ENCODE measurements at regions not wholly inside any gene's neighbourhood (a gene's known extent, or its start where the extent isn't known, plus 50 kb on each side); places are given as distances from the start of the nearest gene placed in this dataset.
"Not testable (repeated sequence)": the region's sequence is repeated elsewhere in the genome, so short reads cannot be mapped to it uniquely, and the experiment has no call there.

GRCh38 chr2:76697439-76697838 is 824.7 kb downstream of the LRRTM4 start:
- DNase-seq, result not testable (repeated sequence)

GRCh38 chr2:76692908-76693307 is 829.3 kb downstream of the LRRTM4 start:
- DNase-seq, result no peak

DNA sequence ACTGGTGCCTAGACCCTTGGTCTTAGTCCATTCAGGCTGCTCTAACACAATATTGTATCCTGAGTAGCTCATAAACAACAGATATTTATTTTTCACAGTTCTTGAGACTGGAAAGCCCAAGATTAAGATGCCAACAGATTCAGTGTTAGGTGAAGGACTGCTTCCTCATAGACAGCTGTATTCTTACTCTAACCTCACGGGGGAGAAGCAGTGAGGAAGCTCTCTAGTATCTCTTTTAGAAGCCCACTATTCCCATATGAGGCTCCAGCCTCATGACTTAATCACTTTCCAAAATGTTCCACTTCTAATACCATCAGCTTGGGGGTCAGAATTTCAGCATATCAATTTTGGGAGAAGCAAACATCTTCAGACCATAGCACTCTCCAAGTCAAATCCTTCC is 833.4 kb downstream of the LRRTM4 start:
- no peak for DNase-seq

GRCh38 chr2:76687923-76688322 is 834.3 kb downstream of the LRRTM4 start:
- no peak for DNase-seq

DNA sequence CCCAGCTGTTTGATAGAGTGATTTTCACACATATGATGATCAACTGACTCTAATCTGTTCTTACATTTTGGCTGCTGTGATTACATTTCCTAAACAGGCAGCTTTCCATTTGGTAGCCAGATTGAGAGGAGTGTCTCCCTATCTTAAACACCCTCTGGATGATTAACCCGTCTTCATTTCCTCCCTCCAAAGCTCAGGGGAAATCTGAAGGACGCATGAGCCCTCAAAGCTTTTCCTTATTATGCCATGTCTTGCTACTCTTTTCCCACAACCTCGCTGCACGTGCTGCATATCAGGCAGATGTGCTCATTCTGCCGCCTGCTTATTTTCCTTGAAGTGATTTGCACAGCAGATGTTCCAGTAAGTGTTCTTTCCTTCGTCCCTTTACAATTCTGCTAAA is 837.4 kb downstream of the LRRTM4 start:
- DNase-seq, result no peak

- DNase-seq, result no peak
Measured at GRCh38 chr2:76679025-76679396, 843.2 kb downstream of the LRRTM4 start.

GRCh38 chr2:76678383-76679024 is 843.7 kb downstream of the LRRTM4 start:
- no peak for DNase-seq

DNA sequence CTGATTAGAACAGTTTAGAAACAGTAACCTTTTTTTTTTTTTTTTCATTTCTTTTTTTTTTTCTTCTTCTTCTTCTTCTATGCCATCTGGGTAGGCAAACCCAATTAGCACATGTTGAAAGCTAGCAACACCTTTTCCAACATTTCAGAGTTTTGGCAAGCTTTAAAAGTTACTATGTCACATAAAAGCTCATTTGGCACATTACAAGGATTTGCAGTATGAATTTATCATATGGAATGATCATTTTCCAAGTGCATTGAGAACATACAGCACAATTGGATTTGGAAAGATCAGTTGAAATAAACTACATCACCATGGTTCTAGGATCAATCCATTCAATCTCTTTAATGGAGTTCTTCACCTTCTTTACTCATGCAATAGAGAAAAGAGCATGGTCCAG is 847.0 kb downstream of the LRRTM4 start:
- DNase-seq, result no peak

DNA sequence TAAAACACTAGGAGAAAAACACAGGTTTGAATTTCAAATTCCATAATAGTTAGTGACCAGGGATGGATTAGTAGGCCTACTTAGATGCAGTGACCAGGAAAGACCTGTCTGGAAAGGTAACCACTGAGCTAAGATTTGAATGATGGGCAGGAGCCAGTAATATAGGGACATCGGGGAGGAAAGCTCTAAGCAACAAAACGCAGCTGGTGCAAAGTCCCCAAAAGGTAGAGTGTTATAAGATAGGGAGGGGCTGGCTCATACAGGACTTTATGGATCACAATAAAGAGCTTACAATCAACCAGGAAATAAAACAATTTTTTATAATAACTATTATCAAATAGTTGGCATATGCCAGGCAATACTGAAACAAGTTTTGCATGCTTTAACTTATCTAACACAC is 849.4 kb downstream of the LRRTM4 start:
- no peak for DNase-seq

DNA sequence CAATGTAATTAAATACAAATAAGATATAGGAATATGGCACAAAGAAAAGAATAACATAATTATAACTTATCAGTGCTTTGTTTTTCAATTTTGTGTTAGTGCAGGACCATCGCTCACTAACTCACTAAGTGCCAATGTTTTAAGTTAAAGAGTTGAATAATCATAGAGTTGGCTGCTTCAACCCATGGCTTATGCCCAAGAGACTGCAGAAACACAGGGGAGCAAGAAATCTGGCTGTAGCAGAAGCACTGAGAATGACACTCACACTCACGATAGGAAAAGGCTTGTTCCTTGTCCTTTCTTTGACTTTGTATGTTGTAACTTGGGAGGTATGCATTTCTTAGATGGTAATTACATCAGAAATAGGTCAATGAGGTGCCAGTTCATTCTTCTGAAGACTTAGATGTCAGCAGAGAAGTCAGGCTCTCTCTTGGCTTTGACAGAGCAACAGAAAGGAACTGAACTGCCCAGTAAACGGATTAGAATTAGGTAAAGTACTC is 852.2 kb downstream of the LRRTM4 start:
- DNase-seq, result no peak

DNA sequence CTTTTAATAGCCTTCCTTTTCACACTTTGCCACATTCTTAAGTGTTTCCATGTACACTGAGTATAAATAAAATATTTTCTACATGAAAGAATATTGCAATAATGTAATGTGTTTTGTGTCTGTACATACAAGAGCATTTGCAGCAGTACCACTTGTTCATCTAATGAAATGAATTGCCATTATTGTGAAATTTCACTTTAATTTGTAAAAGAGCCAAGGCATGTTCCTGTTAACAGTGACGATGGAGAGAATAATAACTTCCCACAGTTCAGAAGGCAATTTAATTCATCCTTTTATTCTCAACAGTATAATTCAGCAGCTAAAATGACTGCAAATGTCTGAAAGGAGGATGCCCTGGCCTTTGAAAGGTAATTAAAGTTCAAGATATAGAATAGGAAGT is 853.9 kb downstream of the LRRTM4 start:
- no peak for DNase-seq

GRCh38 chr2:76667821-76668271 is 854.3 kb downstream of the LRRTM4 start:
- DNase-seq, result no peak

GRCh38 chr2:76642129-76642528 is 880.0 kb downstream of the LRRTM4 start:
- no peak for DNase-seq

- no peak for DNase-seq
Measured at GRCh38 chr2:76641506-76641905, 880.7 kb downstream of the LRRTM4 start.

DNA sequence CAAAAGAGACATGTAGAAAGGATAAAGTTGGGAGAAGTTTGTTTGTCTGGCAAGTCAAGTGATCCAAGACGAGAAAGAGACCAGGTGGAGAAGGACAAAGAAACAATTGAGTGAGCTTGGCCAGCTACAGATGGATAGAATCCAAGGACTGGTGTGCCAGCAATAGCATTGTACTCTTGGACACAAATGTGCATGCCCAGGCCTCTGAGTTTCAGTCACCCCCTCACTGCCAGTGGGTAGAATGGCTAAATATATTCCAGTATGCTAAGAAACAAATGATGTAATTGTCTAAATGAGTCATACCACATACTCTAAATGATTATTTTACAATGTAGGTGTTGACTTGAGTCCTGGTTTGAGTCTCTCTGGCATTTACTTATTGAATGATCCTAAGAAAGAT is 881.3 kb downstream of the LRRTM4 start:
- DNase-seq, result no peak

DNA sequence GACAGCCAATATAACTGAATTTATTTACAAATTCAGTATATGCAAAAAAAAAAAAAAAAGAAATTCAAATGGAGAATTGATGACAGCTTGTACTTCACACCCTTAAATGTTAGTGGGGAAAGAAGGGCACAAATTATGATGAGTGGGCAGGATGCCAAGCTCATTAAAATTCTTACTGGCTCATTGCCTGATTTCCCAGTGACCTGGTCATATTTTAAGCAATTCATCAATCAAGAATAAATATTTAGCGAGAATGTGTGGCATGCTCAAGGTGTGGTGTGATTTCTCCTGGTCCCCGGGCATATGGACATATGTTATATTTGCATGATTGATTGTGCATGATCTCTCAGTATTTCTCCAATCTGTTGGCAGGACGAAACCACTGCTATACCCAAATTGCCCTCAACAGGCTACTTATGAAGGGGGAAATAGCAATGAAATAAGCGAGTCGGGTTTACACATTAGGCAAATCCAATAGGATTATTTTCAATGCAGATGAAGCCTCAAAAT is 883.0 kb downstream of the LRRTM4 start:
- DNase-seq, result no peak

- no peak for DNase-seq
Measured at GRCh38 chr2:76633276-76633921, 888.8 kb downstream of the LRRTM4 start.

DNA sequence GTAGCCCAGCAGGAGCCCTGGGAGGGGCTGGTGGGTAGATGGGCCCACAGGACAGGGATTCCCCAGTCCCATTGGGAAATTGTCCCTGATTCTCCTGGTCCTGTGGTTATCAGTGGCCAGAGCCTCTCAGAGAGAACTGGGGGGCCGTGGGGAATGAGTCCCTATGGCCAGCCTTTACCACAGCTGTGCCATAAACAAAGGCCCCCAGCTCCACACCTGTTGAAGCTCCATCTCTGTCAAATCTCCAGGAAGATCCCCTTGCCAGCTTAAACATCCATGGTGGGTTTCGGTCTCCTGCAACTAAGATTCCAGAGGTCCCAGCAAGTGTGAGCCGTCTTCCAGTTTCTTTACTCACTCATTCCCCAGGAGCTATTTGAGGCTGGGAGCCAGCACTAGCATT is 897.1 kb downstream of the LRRTM4 start:
- no peak for DNase-seq

- DNase-seq, result no peak
Measured at GRCh38 chr2:76613330-76613729, 902.6 kb upstream of the GCFC2 start.

DNA sequence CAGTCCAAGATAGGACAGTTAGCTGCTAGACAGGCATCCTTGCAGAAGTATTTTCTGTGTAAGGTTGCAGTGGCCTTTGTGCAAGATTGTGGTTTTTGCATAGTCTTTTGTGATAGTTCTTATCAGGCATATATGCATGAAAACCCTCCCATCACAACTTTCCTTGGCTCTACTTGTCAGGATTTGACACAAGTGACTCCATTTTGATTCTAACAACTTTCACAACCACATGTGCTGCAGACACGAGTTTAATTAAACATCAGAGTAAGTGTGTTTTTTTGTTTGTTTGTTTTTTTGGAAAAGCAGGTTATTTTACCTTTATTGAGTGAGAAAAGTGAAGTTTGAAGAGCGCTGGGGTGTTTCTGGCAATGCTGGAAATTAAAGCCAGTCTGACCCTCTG is 902.0 kb upstream of the GCFC2 start:
- no peak for DNase-seq

DNA sequence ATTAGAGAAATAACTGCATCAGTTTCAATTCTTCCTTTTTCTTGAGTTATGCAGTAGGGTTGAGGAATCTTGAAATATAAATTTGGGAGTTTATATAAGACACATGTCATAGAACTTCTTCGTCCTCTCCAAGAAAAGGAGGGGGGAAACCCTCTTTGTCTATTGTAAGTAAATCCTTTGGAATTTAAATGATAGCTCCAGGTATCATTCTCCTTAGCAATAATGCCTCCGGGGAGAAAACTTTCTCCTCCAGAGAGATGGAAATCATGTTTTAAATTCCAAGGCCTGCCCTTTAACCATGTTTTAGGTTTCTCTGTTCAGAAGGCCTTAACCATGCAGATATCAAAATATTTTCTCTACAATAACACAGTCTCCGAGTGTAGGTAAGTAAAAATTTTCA is 899.7 kb upstream of the GCFC2 start:
- no peak for DNase-seq

DNA sequence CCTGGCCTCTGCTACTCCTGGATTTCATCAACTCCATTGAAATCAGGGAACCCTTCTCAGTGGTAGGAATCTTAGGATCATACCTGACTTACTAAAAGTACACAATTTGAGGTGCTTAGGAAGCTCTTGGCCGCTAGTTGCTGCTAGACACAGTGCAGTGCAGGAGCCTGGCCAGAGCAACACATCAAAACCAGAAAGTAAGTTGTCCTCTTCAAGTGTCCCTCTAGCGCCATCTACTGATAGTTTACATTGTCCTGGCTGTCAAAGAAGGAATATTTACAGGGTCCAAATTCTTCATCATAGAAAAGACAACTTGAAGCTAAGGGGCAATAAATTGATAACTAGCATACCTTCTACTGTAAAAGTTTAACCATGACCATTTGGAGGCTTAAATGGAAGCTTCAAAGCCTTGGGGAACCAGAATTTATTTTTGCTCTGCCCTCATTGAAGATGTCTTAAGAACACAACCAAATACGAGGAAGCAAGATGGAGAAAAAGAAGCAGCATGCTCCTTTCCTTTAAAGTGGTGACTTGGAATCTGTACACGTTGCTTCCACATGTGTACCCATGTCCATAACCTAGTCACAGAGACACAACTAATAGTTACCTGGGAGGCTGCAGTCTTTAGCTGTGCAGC is 889.1 kb upstream of the GCFC2 start:
- no peak for DNase-seq

- DNase-seq, result no peak
Measured at GRCh38 chr2:76584474-76584873, 873.8 kb upstream of the GCFC2 start.

DNA sequence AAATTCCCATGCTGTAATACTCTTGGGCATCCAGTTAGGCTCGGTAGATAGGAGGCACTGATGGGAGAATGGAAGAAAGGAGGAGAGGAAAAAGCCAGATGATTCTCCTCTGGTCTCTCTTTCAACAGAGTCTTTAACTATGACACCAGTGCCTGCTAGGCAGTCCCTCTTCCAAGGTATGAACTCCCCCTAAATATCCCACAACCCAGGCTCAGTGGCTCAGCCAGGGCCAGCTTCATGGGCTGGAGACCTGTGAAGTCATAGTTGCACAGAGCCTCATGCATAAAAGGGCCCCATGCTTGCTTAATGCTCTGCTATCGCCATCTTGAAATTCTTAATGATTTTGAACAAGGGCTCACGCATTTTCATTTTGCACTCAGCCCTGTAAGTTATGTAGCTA is 869.2 kb upstream of the GCFC2 start:
- DNase-seq, result no peak
